ENCODE measurements at regions not wholly inside any gene's neighbourhood (a gene's known extent, or its start where the extent isn't known, plus 50 kb on each side); places are given as distances from the start of the nearest gene placed in this dataset.

- TF ChIP-seq CTCF (IDR thresholded peaks at IDR 0.05; ENCODE audit: low read depth, low read length, missing input control) (no peak), RXRA (IDR thresholded peaks at IDR 0.05) (no peak), TAF1 (conservative IDR thresholded peaks at IDR 0.05) (no peak), REST (IDR thresholded peaks at IDR 0.05) (no peak), RAD21 (IDR thresholded peaks at IDR 0.05) (no peak), JUND (IDR thresholded peaks at IDR 0.05) (no peak), ZBTB33 (IDR thresholded peaks at IDR 0.05) (no peak), ATF3 (IDR thresholded peaks at IDR 0.05) (no peak), MAX (IDR thresholded peaks at IDR 0.05) (no peak), HNF4G (IDR thresholded peaks at IDR 0.05) (no peak), EGR1 (IDR thresholded peaks at IDR 0.05; ENCODE audit: low read depth in 2 of 2) (no peak)
Observed at GRCh38 chr4:12545812-12546211, 938.3 kb downstream of the RAB28 start.
